GM18520 (cell line): ENCODE measurements at regions not wholly inside any gene's neighbourhood (a gene's known extent, or its start where the extent isn't known, plus 50 kb on each side); places are given as distances from the start of the nearest gene placed in this dataset.
A peak's percentile ranks its signal among the peaks of the same experiment; 100 is the strongest.

Experiments used
- ATAC-seq: cut with Tn5 transposase; IDR thresholded peaks from one replicate; pipeline ENCODE4 v1.9.1; 2021; ENCODE audit not compliant: unreplicated experiment

DNA sequence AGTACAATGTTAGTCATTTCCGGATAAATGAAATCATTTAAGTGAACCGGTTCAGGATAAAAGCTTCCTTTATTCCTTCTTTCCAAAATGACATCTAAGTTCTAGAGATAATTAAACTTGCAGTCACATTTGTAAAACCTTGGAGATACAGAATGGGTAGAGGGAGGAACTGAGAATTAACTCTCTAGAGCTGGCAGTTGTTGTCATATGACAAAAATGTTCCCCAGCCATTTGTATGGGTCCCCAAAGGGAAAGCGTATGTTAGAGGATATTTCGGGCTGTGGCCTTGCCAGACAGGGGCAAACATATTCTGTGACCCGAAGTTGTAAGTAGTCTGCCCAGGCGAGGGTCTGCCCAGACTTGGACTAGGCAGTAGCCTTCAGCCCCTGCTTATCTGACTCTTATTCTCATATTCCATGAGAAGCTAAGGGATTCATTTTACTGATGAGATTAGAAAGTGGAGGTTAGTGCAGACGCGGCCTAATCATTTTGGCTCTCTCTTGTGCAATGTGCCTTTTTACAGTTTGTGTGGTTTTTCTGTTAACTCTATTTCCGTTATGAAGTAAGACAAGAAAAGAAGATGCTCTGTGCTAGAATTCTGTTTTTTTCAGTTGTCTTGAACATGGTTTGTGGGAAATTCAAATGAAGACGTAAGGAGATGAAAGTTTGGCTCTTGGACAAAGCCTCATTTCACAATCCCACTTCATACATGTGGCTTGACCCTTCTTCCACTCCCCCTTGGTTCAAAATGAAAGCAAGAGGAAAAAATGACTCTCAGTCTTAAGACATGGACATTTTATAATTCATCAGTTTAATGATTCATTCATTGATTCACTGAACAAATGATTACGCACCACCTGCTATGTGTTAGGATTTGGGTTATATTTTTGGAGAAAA lies 2394.2 kb upstream of the AGA start:
- no peak for ATAC-seq

DNA sequence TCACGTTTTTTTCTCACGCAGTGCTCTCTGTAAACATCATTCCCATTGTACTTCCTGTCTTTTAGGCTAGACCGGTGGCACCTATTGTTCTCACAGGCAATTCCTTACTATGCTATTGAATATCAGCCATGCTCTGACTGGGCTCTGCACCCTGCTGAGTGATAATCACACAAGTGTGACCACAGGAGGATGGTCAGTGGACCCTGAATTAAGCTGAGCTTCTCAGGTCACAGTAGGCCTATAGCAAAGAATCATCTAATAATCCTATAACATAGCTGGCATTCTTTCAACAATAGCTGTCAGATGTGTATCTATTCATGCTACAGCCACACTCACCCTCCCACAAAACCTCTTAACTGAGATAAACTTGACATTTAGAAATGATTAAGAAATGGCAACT lies 2399.8 kb upstream of the TENM3 start:
- no peak for ATAC-seq

DNA sequence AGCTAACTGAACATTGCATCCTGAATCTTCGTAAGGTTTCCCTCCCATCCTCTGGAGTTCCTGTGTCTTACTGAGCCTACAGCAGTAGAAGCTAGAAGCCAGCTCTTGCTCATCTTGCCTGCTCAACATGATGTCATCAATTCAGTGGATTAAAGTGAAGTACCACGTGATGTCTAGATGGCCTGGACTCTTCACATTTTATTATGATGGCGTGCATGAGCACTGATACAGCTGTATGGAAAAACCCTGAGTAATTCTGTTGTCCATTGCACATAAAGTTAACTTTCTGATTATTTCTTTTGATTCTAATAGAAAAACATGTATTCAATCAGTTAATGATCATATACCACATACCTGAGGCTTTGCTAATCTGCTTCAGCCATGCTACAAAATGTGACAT lies 2387.7 kb upstream of the TENM3 start:
- no peak for ATAC-seq

DNA sequence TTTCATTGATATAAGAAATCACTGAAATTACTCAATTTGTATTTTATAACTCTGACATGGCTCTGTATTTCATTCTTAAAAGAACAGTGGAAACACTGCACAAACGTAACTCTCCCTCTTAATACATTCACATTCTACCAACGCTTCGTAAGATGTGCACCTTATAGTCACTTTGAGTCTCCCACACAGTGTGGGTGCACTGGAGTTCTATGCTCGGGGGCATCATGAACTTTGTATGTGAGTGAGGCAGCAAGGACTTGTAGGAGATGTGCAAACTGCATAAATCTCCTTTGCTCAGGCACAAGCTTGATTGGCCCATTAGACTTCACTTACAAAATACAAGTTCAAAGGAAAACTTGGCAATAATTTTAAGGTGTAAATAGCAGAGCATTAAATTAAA lies 2385.0 kb upstream of the TENM3 start:
- ATAC-seq = no peak

DNA sequence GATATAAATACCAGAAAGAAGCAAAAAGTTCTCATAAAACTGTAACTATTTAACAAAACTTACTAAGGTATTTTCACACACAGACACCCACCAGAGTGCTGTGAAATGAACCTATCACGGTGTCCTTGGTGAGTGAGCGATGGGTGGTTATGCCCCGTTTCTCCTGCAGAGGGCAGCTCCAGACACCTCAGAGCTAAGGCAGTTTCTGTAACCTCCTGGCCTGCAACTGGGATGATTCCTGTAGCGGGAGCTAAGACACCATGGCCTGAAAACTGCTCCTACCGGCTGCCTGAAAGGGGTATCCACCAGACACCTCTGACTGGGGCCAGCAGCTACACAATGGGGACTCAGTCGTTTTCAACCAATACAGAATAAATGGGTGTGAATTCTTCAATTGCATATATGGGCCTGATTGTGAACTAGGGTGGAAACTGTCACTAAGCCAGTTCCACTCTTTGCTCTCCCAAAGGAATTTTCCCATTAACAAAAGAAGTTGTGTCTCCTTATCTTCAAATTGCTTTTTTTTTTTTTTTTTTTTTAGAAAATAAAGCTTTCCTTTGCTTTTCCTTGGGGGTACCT lies 2375.8 kb upstream of the TENM3 start:
- ATAC-seq = peak; percentile 70

DNA sequence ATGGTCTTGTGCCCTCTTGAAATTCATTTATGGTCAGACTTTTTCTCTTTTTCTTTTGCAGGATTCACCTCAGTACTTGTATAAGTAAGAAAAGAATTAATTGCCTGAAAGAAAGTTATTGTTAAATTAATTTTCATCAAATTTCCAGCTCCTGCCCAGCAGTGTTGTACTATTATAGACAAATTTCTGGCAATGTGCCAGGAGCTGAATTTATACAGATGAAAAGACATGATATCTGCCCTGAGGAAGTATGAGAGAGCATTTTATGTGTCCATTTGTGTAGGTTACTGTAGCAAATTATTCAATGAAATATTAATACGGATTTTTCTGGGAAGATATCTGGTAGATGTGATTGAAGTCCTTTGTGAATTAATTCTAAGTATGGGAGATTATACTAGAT lies 2371.5 kb upstream of the TENM3 start:
- no peak for ATAC-seq

DNA sequence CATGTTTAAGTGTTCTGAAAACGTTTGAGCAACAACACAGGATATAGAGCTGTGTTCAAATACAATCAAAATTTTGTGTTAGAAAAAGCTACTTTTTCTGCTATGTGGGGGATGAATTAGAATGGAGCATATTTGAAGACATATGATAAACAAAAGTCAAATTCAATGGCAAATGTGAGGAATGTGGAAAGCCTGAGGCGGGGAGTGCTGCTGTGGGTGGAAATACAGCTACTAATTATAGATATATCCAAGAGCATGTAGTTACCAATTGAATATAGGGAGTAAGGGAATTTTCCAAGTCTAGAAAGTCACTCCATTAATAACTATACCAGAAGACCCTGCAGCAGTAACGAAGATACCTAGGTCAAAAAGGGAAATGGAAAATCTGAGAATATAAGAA lies 2370.4 kb upstream of the TENM3 start:
- ATAC-seq = no peak

DNA sequence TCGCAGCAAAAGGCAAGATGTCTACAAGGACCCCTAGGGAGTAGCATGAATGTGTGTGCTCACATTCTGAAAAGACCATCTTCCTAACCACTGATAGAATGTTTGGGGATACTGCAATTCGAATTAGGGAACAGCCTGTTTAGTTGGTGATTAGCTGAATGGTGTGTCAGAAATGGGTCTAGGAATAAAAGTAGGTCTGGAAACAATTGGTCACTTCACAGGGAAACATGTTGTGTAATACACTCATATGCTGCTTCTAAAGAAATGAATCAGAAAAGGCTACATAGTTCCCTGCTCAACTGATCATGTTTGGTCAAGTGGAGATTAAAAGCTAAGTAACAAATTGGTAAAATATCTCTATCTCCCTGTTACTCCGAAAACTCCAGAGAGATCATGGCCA lies 2362.4 kb upstream of the TENM3 start:
- no peak for ATAC-seq

DNA sequence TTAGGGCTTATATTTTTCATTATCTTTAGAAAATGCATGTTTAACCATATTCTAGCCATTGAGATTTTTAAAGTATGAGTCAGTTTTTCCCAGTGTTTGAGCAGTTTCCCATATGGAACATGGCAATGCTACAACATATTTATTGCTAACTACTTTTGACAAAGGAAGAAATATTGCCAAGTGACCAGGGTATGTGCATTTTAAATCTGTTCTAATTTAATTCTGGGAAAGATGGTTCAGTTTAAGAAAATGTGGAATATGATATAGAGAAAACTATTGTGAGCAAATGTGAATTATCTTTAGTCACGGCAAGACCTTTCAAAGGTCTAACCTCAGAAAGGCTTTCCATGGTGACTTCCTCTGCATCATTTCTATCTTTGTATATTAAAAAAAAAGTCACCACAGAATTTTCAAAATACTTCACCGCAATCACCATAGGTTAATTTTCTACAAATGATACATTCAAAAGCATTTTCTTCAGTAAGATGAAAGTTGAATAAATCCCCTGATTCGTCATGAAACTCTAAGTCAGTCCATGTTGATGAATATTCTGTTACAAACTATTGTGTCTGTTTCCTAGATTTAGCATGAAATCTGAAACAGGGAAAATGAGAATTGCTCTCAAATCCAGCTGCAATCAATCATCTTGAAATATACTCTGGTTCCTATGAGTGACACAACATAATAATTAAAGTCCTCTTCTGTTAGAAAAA lies 2349.0 kb upstream of the TENM3 start:
- no peak for ATAC-seq

DNA sequence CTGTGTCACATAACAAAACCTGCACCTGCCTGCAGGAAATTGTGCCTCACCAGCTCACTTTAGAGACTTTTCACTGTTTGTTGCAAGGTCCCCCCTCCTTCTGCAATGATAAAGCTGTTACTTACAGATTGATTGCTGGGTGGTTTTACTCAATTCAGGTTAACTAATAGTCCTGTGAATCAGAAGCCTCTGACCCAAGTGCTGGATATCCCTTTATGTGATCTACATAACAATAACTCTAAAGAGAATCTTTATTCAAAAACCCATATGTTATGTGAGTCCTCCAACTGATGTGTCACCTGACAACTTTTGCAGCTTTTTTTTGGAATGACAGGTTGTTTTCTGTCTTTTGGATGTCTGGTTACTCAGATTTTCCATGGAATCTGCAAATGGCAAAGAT lies 2323.6 kb upstream of the TENM3 start:
- ATAC-seq = no peak

DNA sequence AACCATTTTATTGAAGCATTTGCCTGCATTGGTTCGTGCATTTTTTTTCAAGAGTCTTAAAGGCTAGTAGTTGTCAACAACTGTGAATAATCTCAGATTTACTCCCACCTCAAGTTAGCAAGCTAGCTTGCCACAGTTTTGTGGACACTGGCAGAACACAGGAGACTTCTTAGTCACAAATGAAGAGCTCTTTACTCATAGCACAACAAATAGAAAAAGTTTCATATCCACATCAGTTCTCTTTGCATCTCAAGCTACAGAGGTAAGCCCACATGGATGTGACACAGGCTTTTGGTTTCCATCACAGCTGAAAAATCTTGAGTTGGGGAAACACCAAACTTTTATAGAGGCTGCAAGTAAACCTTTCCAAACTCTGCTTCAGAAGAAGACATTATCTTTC lies 2315.7 kb upstream of the TENM3 start:
- ATAC-seq = no peak

DNA sequence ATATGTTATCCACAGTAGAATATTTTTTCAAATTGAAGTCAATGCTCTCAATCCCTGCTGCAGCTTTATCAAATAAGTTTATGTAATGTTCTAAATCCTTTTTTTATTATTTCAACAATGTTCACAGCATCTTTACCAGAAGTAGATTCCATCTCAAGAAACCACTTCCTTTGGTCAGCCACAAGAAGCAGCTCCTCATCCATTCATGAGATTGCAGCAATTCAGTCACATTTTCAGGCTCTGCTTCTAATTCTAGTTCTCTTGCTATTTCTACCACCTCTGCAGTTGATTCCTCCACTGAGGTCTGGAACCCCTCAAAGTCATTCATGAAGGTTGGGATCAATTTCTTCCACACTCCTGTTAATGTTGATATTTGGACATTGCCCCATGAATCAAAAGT lies 2301.3 kb upstream of the TENM3 start:
- ATAC-seq = no peak

DNA sequence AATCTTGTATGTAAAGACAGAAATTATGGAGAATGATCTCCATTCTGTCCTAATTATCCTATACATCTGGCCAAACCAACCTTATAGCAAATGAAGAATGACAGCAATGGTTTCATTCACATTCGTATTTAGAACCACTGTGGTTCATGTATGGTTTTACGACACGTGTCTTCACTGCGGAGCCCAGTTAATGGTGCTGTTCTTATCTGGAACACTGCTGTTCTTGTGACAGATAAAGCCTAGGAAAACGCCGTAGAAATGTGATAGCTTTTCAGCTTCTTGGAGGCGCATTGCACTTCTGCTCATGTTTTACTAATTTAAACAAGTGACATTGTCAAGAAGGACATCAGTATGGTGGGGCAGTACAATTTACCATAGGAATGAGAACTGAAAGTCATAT lies 2266.4 kb upstream of the TENM3 start:
- ATAC-seq = no peak

DNA sequence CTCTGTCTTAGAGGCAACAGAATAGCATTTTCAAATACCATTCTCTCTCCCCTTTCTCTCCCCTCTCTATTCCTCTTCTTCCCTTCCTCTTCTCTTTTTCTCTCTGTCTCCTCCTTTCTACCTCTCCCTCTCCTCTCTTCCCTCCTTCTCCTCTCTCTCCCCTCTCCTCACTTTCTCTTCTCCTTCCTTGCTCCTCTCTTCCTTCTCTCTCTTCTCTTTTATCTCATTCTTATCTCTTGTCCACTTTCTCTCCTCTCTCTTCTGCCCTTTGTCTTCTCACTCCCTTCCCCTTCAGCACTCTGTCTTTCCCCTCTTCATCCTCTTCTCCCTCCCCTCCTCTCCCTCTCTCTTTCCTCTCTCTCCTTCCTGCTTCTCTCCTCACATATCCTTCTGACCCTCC lies 2265.8 kb upstream of the TENM3 start:
- no peak for ATAC-seq

DNA sequence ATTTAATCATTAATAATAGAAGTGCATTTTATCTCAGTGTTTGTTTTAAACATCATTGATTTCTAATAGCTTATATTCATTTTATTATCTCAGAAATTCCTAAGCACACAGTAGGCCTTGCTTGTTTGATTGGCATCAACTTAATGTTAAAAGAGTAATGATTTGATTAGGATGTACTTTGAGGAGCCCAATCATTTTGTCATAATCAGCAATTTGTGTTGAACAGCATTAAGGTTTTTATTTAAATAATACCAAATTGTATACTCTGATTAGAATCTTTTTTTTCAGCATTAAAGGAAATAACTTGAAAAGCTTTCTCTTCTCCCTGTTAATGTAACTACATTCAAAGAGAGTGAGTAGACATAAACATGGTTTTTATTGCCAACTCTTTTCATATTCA lies 2262.0 kb upstream of the TENM3 start:
- no peak for ATAC-seq

DNA sequence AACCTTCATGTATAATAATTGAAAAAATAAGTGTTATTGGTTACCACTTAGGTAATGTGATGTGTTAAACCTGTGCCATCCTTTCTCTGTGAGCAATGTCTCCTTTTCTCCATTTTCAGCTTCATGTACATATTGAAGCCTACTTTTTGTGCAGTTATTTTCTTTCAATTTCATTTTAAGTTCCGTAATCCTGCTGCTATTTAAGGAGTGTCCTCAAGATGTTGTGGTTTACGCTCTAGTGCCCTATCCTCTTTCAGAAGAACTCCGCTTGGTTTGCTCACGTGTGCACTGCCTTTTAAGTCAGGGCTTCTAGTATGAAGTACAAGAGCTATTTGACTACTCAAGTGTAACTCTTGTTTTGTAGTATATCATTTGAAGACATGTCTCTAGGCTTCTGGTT lies 2253.2 kb upstream of the TENM3 start:
- ATAC-seq = no peak

DNA sequence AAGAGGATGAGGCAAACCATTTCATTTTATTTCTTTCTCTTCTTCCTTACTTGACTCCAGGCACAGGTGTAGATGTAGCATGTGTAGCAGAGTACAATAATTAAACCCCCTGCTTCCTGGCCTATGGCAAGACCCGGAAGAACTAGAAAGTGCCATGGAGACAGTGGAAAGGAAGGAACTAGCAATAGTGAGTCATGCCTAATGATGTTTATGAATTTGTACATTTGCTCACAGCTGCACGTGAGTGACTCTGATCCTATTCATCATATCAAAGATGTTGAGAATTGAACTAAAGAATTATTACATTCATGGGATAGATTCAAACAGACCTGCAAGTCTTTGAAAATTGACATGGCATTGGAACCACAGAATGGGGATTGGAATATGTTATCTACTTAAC lies 2233.9 kb upstream of the TENM3 start:
- no peak for ATAC-seq

DNA sequence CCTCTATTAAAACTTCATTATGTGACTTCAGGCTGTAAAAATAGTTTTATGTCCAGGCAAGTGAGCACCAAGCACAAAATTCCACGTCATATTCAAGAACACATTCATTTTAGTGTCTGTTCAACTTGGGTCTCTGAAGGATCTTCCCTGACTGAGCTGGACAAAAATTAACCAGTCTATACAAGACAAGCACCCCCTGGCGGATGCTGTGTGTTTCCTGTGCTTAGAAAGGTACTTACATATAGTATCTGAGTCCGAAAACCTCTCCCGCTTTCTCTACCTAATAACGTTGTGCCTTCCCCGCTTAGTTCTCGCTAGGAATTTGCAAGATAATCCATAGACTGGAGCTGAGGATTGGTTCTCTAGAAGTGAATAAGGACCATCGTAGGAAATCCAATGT lies 2214.5 kb upstream of the TENM3 start:
- ATAC-seq = no peak

DNA sequence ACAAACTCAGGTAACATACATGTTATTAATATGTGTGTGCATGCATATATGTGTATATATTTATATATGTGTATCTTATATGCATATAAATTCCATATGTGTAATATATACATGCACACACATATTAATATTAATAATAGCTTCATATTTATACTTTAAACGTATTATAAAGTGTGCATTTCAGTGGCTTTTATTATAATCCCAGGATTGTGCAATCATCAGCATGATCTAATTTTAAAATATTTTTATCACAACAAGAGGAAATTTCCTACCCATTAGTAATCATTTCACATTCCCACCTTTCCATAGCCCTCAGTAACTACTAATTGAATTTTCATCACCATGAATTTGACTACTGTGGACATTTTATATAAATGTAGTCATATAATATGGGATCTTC lies 2211.9 kb upstream of the TENM3 start:
- no peak for ATAC-seq

DNA sequence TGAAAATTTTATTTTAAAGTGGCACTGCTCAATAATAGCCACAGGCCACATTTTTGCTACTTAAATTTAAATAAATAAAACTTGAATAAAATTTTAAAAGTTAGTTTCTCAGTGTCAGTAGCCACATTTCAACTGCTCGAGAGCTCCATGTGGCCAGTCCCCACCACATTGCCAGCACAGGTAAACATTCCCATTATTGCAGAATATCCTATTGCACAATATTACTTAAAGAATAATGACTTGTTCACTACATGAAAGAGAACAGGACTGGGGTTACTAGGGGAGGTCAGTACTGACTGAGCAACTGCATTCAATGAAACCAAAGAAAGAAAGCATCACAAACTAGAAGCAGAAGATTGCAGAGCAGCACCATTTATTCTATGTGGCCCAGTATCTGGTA lies 2201.6 kb upstream of the TENM3 start:
- no peak for ATAC-seq

DNA sequence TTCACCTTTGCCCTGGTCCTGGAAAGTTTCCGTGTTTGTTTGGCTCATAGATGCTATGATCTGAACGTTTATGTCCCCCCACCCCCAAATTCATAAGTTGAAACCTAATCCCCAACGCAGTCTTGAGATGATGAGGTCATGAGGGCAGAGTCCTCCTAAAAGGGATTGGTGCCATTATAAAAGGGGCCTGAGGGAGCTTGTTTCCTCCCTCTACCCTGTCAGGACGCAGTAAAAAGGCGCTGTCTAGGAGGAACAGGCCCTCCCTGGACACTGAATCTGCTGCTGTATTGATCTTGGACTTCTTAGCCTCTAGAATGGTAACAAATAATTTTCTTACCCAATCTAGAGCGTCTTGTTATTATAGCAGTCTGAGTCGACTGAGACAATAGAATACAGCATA lies 2190.6 kb upstream of the TENM3 start:
- ATAC-seq = no peak

DNA sequence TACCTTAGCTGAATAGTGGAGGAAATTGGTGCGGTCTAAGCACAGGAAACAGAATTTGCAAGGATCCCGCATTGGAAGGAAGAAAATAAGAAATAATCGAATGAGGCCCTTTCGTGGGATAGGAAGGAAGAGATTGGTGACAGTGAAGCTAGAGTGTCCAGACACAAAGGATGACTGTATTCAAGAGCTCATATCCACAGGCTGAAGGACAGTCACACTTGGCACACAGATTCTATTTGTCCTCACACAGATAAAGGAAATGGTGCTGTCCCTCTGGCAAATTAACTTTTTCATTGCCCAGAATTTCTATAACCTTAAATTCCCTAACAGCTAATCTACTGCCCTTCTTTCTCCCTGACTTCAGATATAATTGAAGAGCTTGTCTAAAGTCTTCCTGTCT lies 2188.9 kb upstream of the TENM3 start:
- no peak for ATAC-seq
